OCI-LY1 (cell line): ENCODE measurements at regions not wholly inside any gene's neighbourhood (a gene's known extent, or its start where the extent isn't known, plus 50 kb on each side); places are given as distances from the start of the nearest gene placed in this dataset.

Experiments
- H2AFZ ChIP-seq: fragments of 200-600 bp; sonication (generic), shearing (Covaris generic); 2 replicates; pipeline ENCODE4 v1.6.0; 2014; ENCODE audit warnings: antibody characterized with exemption, mild to moderate bottlenecking, low read length
- H3F3A ChIP-seq: fragments of 200-600 bp; sonication (generic), shearing (Covaris generic); 2 replicates; pipeline ENCODE4 v1.6.0; 2014; ENCODE audit warnings: mild to moderate bottlenecking, antibody characterized with exemption, low read length, moderate library complexity; ENCODE audit not compliant: insufficient read depth
- H3K27ac ChIP-seq: fragments of 200-600 bp; sonication (generic); 2 replicates; pipeline ENCODE4 v1.5.1; 2014; ENCODE audit warnings: low read length, mixed run types, mild to moderate bottlenecking, low read depth; ENCODE audit not compliant: poor library complexity, severe bottlenecking
- H3K27me3 ChIP-seq: fragments of 200-600 bp; sonication (generic); 2 replicates; pipeline ENCODE4 v1.6.0; 2014; ENCODE audit warnings: antibody characterized with exemption, mild to moderate bottlenecking, low read length, moderate library complexity; ENCODE audit not compliant: insufficient read depth
- H3K36me3 ChIP-seq: fragments of 200-600 bp; sonication (generic); 2 replicates; pipeline ENCODE4 v1.6.1; 2014; ENCODE audit warnings: mild to moderate bottlenecking, antibody characterized with exemption, low read length, moderate library complexity, mixed read lengths; ENCODE audit not compliant: insufficient read depth
- H3K4me1 ChIP-seq: fragments of 200-600 bp; sonication (generic); 2 replicates; pipeline ENCODE4 v1.5.1; 2014; ENCODE audit warnings: mild to moderate bottlenecking, low read length, moderate library complexity; ENCODE audit not compliant: insufficient read depth, severe bottlenecking
- H3K4me2 ChIP-seq: fragments of 200-600 bp; sonication (generic), shearing (Covaris generic); 2 replicates; pipeline ENCODE4 v1.6.1; 2014; ENCODE audit warnings: low read length
- H3K4me3 ChIP-seq: fragments of 200-600 bp; sonication (generic); 2 replicates; pipeline ENCODE4 v1.5.1; 2014; ENCODE audit warnings: low read length, low read depth, mild to moderate bottlenecking, mixed read lengths; ENCODE audit not compliant: poor library complexity, severe bottlenecking
- H3K79me2 ChIP-seq: fragments of 200-600 bp; shearing (Covaris generic); 2 replicates; pipeline ENCODE4 v1.6.1; 2016; ENCODE audit warnings: mixed run types, low read length, mixed read lengths; ENCODE audit not compliant: insufficient read depth
- H3K9ac ChIP-seq: fragments of 200-600 bp; sonication (generic), shearing (Covaris generic); 2 replicates; pipeline ENCODE4 v1.6.1; 2014; ENCODE audit warnings: mild to moderate bottlenecking, low read length, mixed read lengths
- H3K9me2 ChIP-seq: fragments of 200-600 bp; sonication (generic), shearing (Covaris generic); 2 replicates; pipeline ENCODE4 v1.6.1; 2014; ENCODE audit warnings: low read depth, mild to moderate bottlenecking, low read length, mixed read lengths
- H3K9me3 ChIP-seq: fragments of 200-600 bp; shearing (Covaris generic); 2 replicates; pipeline ENCODE4 v1.6.1; 2014; ENCODE audit warnings: low read length, mixed read lengths
- H4K20me1 ChIP-seq: fragments of 200-600 bp; sonication (generic), shearing (Covaris generic); 2 replicates; pipeline ENCODE4 v1.6.0; 2016; ENCODE audit warnings: mild to moderate bottlenecking, low read length; ENCODE audit not compliant: insufficient read depth
- CTCF ChIP-seq: fragments of 200-600 bp; sonication (generic), shearing (Covaris generic); IDR thresholded peaks from 2 replicates; pipeline ENCODE4 v1.5.1; 2017; ENCODE audit warnings: mild to moderate bottlenecking, antibody characterized with exemption, low read length, moderate library complexity, mixed read lengths
- EZH2 ChIP-seq: fragments of 200-600 bp; sonication (generic), shearing (Covaris generic); IDR thresholded peaks from 2 replicates; pipeline ENCODE4 v1.8.0; 2017; ENCODE audit warnings: borderline replicate concordance, mixed run types, mild to moderate bottlenecking, antibody characterized with exemption, low read length, moderate library complexity, mixed read lengths

- H3K4me3 ChIP-seq: no peak overlapping the region
- H3K9ac ChIP-seq: no peak overlapping the region
- no peaks in the 10 kb centered on the region for H3K36me3 ChIP-seq
- no peak overlapping the region for H3K27ac ChIP-seq
- no peaks in the 10 kb centered on the region for H3K27me3 ChIP-seq
- TF ChIP-seq CTCF (no peak), EZH2 (no peak)
- H2AFZ ChIP-seq: no peak overlapping the region
- no peak overlapping the region for H3K4me2 ChIP-seq
- no peaks in the 10 kb centered on the region for H3K79me2 ChIP-seq
- no peaks in the 10 kb centered on the region for H3K9me2 ChIP-seq
- no peaks in the 10 kb centered on the region for H3K9me3 ChIP-seq
- H3K4me1 ChIP-seq: no peaks in the 10 kb centered on the region
- no peaks in the 10 kb centered on the region for H3F3A ChIP-seq
- H4K20me1 ChIP-seq: no peaks in the 10 kb centered on the region
Measured at GRCh38 chr6:43934803-43935602, 165.0 kb downstream of the VEGFA start.

- TF ChIP-seq CTCF: no peak
- no peak for TF ChIP-seq EZH2
- Histone ChIP-seq H3K36me3 (no peaks in the 10 kb centered on the region), H3K27ac (no peak overlapping the region), H3K9me3 (no peaks in the 10 kb centered on the region), H3K9me2 (no peaks in the 10 kb centered on the region), H4K20me1 (no peaks in the 10 kb centered on the region), H3K4me2 (no peak overlapping the region), H3K9ac (no peak overlapping the region), H3K27me3 (no peaks in the 10 kb centered on the region), H3K79me2 (no peaks in the 10 kb centered on the region), H2AFZ (no peak overlapping the region), H3F3A (no peaks in the 10 kb centered on the region), H3K4me3 (no peak overlapping the region), H3K4me1 (no peaks in the 10 kb centered on the region)
Measured at GRCh38 chr6:43934183-43934802, 164.3 kb downstream of the VEGFA start.

- no peaks in the 10 kb centered on the region for H3K36me3 ChIP-seq
- no peak overlapping the region for H3K27ac ChIP-seq
- no peak overlapping the region for H3K4me2 ChIP-seq
- no peaks in the 10 kb centered on the region for H3K27me3 ChIP-seq
- H3K9me2 ChIP-seq: no peaks in the 10 kb centered on the region
- H3F3A ChIP-seq: no peaks in the 10 kb centered on the region
- no peak overlapping the region for H2AFZ ChIP-seq
- TF ChIP-seq CTCF (no peak), EZH2 (no peak)
- H3K79me2 ChIP-seq: no peaks in the 10 kb centered on the region
- H3K4me3 ChIP-seq: no peak overlapping the region
- no peaks in the 10 kb centered on the region for H4K20me1 ChIP-seq
- no peaks in the 10 kb centered on the region for H3K4me1 ChIP-seq
- H3K9me3 ChIP-seq: no peaks in the 10 kb centered on the region
- H3K9ac ChIP-seq: no peak overlapping the region
Measured at GRCh38 chr6:43933148-43933885, 163.3 kb downstream of the VEGFA start.
